OCI-LY7 (cell line): ENCODE measurements at regions not wholly inside any gene's neighbourhood (a gene's known extent, or its start where the extent isn't known, plus 50 kb on each side); places are given as distances from the start of the nearest gene placed in this dataset.

ENCODE experiments used
- BruUV-seq: library from RNA; stranded (reverse); fragments of 400-500 nt; replicated peaks from 2 replicates; lab custom pipeline; 2021; lab: Mats Ljungman, UMichigan
- CTCF ChIA-PET: fragments of 300-600 bp; sonication (Branson Sonifier 250); formaldehyde crosslinking; loops from one replicate; lab custom pipeline; 2022; ENCODE audit warnings: antibody characterized with exemption; ENCODE audit not compliant: unreplicated experiment; lab: Charles Lee
- POLR2A ChIA-PET: fragments of 300-600 bp; sonication (Branson Sonifier 250); formaldehyde crosslinking; loops from one replicate; lab custom pipeline; 2022; ENCODE audit warnings: antibody characterized with exemption; lab: Charles Lee
- DNase-seq: peaks from one replicate; pipeline ENCODE4 v3.0.0-alpha.2; 2015; ENCODE audit warnings: low spot score
- H2AFZ ChIP-seq: fragments of 200-600 bp; sonication (generic), shearing (Covaris generic); 2 replicates; pipeline ENCODE4 v1.6.1; 2014; ENCODE audit warnings: mild to moderate bottlenecking, antibody characterized with exemption, low read length, moderate library complexity
- H3K27ac ChIP-seq: fragments of 200-600 bp; sonication (generic); 2 replicates; pipeline ENCODE4 v1.5.1; 2014; ENCODE audit warnings: mixed run types, low read depth, mild to moderate bottlenecking, moderate library complexity, low read length, inconsistent platforms; ENCODE audit not compliant: poor library complexity, severe bottlenecking
- H3K36me3 ChIP-seq: fragments of 200-600 bp; sonication (generic); 2 replicates; pipeline ENCODE4 v1.6.1; 2014; ENCODE audit warnings: mild to moderate bottlenecking, antibody characterized with exemption, low read length, moderate library complexity, mixed read lengths; ENCODE audit not compliant: insufficient read depth
- H3K4me1 ChIP-seq: fragments of 200-600 bp; sonication (generic); 2 replicates; pipeline ENCODE4 v1.5.1; 2014; ENCODE audit warnings: mild to moderate bottlenecking, low read length; ENCODE audit not compliant: insufficient read depth, poor library complexity, severe bottlenecking
- H3K4me2 ChIP-seq: fragments of 200-600 bp; sonication (generic); 2 replicates; pipeline ENCODE4 v1.6.1; 2014; ENCODE audit warnings: mild to moderate bottlenecking, low read length
- H3K4me3 ChIP-seq: fragments of 200-600 bp; sonication (generic); 2 replicates; pipeline ENCODE4 v1.5.1; 2014; ENCODE audit warnings: mild to moderate bottlenecking, low read depth, low read length; ENCODE audit not compliant: poor library complexity, severe bottlenecking
- H3K79me2 ChIP-seq: fragments of 200-600 bp; sonication (generic); 2 replicates; pipeline ENCODE4 v1.6.1; 2016; ENCODE audit warnings: low read depth, mild to moderate bottlenecking, low read length, moderate library complexity, mixed read lengths; ENCODE audit not compliant: insufficient read depth
- H3K9me2 ChIP-seq: fragments of 200-600 bp; sonication (generic); 2 replicates; pipeline ENCODE4 v1.6.1; 2016; ENCODE audit warnings: mild to moderate bottlenecking, low read length, mixed read lengths; ENCODE audit not compliant: insufficient read depth
- H3K9me3 ChIP-seq: fragments of 200-600 bp; sonication (generic); 2 replicates; pipeline ENCODE4 v1.6.1; 2014; ENCODE audit warnings: mild to moderate bottlenecking, mixed run types, low read length, mixed read lengths
- H4K20me1 ChIP-seq: fragments of 200-600 bp; sonication (generic); 2 replicates; pipeline ENCODE4 v1.6.1; 2014; ENCODE audit warnings: mild to moderate bottlenecking, antibody characterized with exemption, low read length, moderate library complexity, mixed read lengths; ENCODE audit not compliant: insufficient read depth
- EZH2phosphoT487 ChIP-seq: fragments of 200-600 bp; sonication (generic); IDR thresholded peaks from 2 replicates; pipeline ENCODE4 v1.6.1; 2018; ENCODE audit warnings: low read depth, borderline replicate concordance, mild to moderate bottlenecking, mixed run types, antibody characterized with exemption, low read length, moderate library complexity, mixed read lengths
- intact Hi-C: fragments of 100-400 bp; cut with micrococcal nuclease; formaldehyde crosslinking; loops from one replicate; pipeline ENCODE4 v1.10.0; 2022; ENCODE audit not compliant: unreplicated experiment
- TF ChIP-seq, protein P1 (sequence below): fragments of 200-600 bp; sonication (generic); conservative IDR thresholded peaks from 2 replicates; pipeline ENCODE4 v1.5.1; 2014; ENCODE audit warnings: mild to moderate bottlenecking, antibody characterized with exemption, low read length, moderate library complexity, mixed read lengths

DNA sequence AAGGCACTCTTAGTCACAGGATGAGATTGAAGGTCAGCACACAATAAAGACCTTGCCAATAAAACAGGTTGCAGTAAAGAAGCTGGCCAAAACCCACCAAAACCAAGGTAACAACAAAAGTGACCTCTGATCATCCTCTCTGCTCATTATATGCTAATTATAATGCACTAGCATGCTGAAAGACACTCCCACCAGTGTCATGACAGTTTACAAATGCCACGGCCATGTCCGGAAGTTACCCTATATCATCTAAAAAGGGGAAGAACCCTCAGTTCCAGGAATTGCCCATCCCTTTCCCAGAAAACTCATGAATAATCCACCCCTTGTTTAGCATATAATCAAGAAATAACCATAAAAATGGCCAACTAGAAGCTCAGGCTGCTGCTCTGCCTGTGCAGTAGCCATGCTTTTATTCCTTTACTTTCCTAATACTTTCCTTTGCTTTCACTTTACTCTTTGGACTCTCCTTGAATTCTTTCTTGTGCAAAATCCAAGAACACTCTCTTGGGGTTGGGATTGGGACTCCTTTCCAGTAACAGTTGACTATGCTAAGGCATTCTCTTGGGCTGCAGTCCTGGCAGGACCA is 527.3 kb upstream of the MAP3K7 start:
- no peaks in the 10 kb centered on the region for H3K9me2 ChIP-seq
- intact Hi-C loops = no loop called here
- no peak for DNase-seq
- no peaks in the 10 kb centered on the region for H3K79me2 ChIP-seq
- H3K4me2 ChIP-seq = no peak overlapping the region
- H3K9me3 ChIP-seq = no peaks in the 10 kb centered on the region
- POLR2A ChIA-PET = no interaction called here
- no peak overlapping the region for H2AFZ ChIP-seq
- TF ChIP-seq, protein P1, sequence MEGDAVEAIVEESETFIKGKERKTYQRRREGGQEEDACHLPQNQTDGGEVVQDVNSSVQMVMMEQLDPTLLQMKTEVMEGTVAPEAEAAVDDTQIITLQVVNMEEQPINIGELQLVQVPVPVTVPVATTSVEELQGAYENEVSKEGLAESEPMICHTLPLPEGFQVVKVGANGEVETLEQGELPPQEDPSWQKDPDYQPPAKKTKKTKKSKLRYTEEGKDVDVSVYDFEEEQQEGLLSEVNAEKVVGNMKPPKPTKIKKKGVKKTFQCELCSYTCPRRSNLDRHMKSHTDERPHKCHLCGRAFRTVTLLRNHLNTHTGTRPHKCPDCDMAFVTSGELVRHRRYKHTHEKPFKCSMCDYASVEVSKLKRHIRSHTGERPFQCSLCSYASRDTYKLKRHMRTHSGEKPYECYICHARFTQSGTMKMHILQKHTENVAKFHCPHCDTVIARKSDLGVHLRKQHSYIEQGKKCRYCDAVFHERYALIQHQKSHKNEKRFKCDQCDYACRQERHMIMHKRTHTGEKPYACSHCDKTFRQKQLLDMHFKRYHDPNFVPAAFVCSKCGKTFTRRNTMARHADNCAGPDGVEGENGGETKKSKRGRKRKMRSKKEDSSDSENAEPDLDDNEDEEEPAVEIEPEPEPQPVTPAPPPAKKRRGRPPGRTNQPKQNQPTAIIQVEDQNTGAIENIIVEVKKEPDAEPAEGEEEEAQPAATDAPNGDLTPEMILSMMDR = no peak
- no peak for TF ChIP-seq EZH2phosphoT487
- CTCF ChIA-PET = no interaction called here
- H3K4me3 ChIP-seq = no peak overlapping the region
- no TSS peak for BruUV-seq
- no peaks in the 10 kb centered on the region for H3K4me1 ChIP-seq
- H4K20me1 ChIP-seq = no peaks in the 10 kb centered on the region
- H3K27ac ChIP-seq = no peak overlapping the region
- no peaks in the 10 kb centered on the region for H3K36me3 ChIP-seq

- Histone ChIP-seq H3K9me3 (no peaks in the 10 kb centered on the region), H3K4me1 (no peaks in the 10 kb centered on the region), H4K20me1 (no peaks in the 10 kb centered on the region), H3K79me2 (no peaks in the 10 kb centered on the region), H3K9me2 (no peaks in the 10 kb centered on the region), H3K4me3 (no peak overlapping the region), H2AFZ (no peak overlapping the region), H3K36me3 (no peaks in the 10 kb centered on the region), H3K27ac (no peak overlapping the region), H3K4me2 (no peak overlapping the region)
- ChIA-PET CTCF (no interaction called here), POLR2A (no interaction called here)
- BruUV-seq = no TSS peak
- TF ChIP-seq EZH2phosphoT487 = no peak
- TF ChIP-seq, protein P1 = no peak
- intact Hi-C loops = no loop called here
- no peak for DNase-seq
Observed at GRCh38 chr6:91106083-91106482, 519.2 kb upstream of the MAP3K7 start.

DNA sequence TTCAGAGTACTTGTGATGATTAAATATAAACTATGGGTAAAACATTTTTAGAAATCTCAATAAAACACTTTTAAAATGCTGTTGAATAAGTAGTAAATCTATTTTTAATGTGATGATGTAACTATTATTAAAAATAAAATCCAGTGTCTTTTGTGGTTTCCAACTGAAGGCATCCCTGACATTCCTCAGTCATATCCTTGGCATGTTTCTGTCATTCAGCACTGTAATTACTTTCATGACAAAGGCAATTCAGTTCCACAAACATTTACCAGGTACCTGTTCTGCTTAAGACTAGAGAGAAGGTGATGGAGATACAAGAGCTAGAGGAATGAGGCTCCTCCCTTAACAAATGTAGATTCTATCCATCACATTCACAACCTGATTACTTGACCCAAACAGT is 518.7 kb upstream of the MAP3K7 start:
- BruUV-seq = no TSS peak
- ChIA-PET CTCF (no interaction called here), POLR2A (no interaction called here)
- Histone ChIP-seq H3K27ac (no peak overlapping the region), H3K4me1 (no peaks in the 10 kb centered on the region), H3K79me2 (no peaks in the 10 kb centered on the region), H3K36me3 (no peaks in the 10 kb centered on the region), H4K20me1 (no peaks in the 10 kb centered on the region), H2AFZ (no peak overlapping the region), H3K4me3 (no peak overlapping the region), H3K9me3 (no peaks in the 10 kb centered on the region), H3K4me2 (no peak overlapping the region), H3K9me2 (no peaks in the 10 kb centered on the region)
- no peak for DNase-seq
- no peak for TF ChIP-seq EZH2phosphoT487
- TF ChIP-seq, protein P1 = no peak
- intact Hi-C loops = no loop called here
